DND-41 (cell line): ENCODE measurements at regions not wholly inside any gene's neighbourhood (a gene's known extent, or its start where the extent isn't known, plus 50 kb on each side); places are given as distances from the start of the nearest gene placed in this dataset.

Source experiments
- EZH2 ChIP-seq: IDR thresholded peaks from 3 replicates; pipeline ENCODE4 v1.6.1; 2012; ENCODE audit warnings: borderline replicate concordance, low read depth, mild to moderate bottlenecking, moderate library complexity, low read length, inconsistent platforms; ENCODE audit not compliant: severe bottlenecking
- TF ChIP-seq, protein P1 (sequence below): IDR thresholded peaks from 2 replicates; pipeline ENCODE4 v1.5.1; 2012; ENCODE audit warnings: borderline replicate concordance, low read length, moderate library complexity, mild to moderate bottlenecking; ENCODE audit not compliant: poor library complexity, severe bottlenecking; ENCODE audit errors: extremely low read depth

DNA sequence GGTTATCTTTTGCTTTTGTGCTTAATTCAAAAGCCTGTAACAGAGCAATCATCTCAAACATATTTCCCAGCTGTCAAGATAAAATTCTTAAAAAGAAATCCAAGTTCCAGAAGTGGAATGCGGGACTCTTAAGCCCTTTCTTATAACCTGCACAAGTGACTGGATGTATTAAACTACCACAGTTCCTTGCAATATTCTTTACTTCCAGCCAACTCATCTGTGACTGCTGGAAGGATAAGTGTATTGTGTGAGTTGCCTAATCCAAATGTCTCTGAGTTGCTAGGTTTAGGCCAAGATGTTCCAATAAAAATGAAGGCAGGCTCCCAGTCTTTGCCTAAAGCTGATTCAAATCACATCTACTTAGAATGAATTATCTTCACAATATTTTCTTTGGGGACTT lies 159.2 kb upstream of the SLC24A2 start:
- TF ChIP-seq, protein P1, sequence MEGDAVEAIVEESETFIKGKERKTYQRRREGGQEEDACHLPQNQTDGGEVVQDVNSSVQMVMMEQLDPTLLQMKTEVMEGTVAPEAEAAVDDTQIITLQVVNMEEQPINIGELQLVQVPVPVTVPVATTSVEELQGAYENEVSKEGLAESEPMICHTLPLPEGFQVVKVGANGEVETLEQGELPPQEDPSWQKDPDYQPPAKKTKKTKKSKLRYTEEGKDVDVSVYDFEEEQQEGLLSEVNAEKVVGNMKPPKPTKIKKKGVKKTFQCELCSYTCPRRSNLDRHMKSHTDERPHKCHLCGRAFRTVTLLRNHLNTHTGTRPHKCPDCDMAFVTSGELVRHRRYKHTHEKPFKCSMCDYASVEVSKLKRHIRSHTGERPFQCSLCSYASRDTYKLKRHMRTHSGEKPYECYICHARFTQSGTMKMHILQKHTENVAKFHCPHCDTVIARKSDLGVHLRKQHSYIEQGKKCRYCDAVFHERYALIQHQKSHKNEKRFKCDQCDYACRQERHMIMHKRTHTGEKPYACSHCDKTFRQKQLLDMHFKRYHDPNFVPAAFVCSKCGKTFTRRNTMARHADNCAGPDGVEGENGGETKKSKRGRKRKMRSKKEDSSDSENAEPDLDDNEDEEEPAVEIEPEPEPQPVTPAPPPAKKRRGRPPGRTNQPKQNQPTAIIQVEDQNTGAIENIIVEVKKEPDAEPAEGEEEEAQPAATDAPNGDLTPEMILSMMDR, result no peak
- no peak for TF ChIP-seq EZH2
